Hepatocyte (in vitro differentiated cells): ENCODE measurements at regions not wholly inside any gene's neighbourhood (a gene's known extent, or its start where the extent isn't known, plus 50 kb on each side); places are given as distances from the start of the nearest gene placed in this dataset.

Source experiments
- DNase-seq: peaks from one replicate; pipeline ENCODE4 v3.0.0-alpha.2; 2016; ENCODE audit warnings: low spot score
- H2AFZ ChIP-seq: fragments of 200-600 bp; sonication (generic); 2 replicates; pipeline ENCODE4 v1.6.0; 2016; ENCODE audit warnings: antibody characterized with exemption, mild to moderate bottlenecking
- H3K27ac ChIP-seq: fragments of 200-600 bp; sonication (generic); 2 replicates; pipeline ENCODE4 v1.5.1; 2016; ENCODE audit warnings: mild to moderate bottlenecking
- H3K27me3 ChIP-seq: fragments of 200-600 bp; sonication (generic); 2 replicates; pipeline ENCODE4 v1.6.1; 2016
- H3K36me3 ChIP-seq: fragments of 200-600 bp; sonication (generic); replicated peaks from 2 replicates; pipeline ENCODE4 v1.5.1; 2016; ENCODE audit warnings: low read depth; ENCODE audit not compliant: insufficient read depth
- H3K4me1 ChIP-seq: fragments of 200-600 bp; sonication (generic); 2 replicates; pipeline ENCODE4 v1.5.1; 2016; ENCODE audit warnings: mild to moderate bottlenecking, moderate library complexity; ENCODE audit not compliant: insufficient read depth
- H3K4me2 ChIP-seq: fragments of 200-600 bp; sonication (generic); 2 replicates; pipeline ENCODE4 v1.6.0; 2016
- H3K4me3 ChIP-seq: fragments of 200-600 bp; sonication (generic); 2 replicates; pipeline ENCODE4 v1.5.1; 2016; ENCODE audit warnings: mild to moderate bottlenecking
- H3K79me2 ChIP-seq: fragments of 200-600 bp; sonication (generic); 2 replicates; pipeline ENCODE4 v1.6.0; 2017; ENCODE audit warnings: mild to moderate bottlenecking
- H3K9me2 ChIP-seq: fragments of 200-600 bp; sonication (generic); replicated peaks from 2 replicates; pipeline ENCODE4 v1.6.0; 2017; ENCODE audit warnings: mild to moderate bottlenecking; ENCODE audit not compliant: insufficient read depth
- H3K9me3 ChIP-seq: fragments of 200-600 bp; sonication (generic); 2 replicates; pipeline ENCODE4 v1.5.1; 2016; ENCODE audit warnings: low read depth, mild to moderate bottlenecking
- H4K20me1 ChIP-seq: fragments of 200-600 bp; sonication (generic); 2 replicates; pipeline ENCODE4 v1.6.0; 2016; ENCODE audit warnings: mild to moderate bottlenecking; ENCODE audit not compliant: insufficient read depth, poor library complexity, severe bottlenecking
- EZH2 ChIP-seq: fragments of 200-600 bp; sonication (generic); IDR thresholded peaks from 2 replicates; pipeline ENCODE4 v1.6.1; 2016; ENCODE audit warnings: antibody characterized with exemption, mild to moderate bottlenecking, borderline replicate concordance
- EZH2phosphoT487 ChIP-seq: fragments of 200-600 bp; sonication (generic); IDR thresholded peaks from one replicate; pipeline ENCODE4 v1.6.1; 2018; ENCODE audit warnings: antibody characterized with exemption, mild to moderate bottlenecking, low read depth, moderate library complexity; ENCODE audit not compliant: unreplicated experiment, severe bottlenecking
- WGBS: methylation state at CpG from one replicate; pipeline ENCODE4 v1.1.6; 2016; ENCODE audit warnings: low lambda C conversion rate; ENCODE audit errors: missing lambda C conversion rate; 5-methylcytosine and 5-hydroxymethylcytosine counted together
- TF ChIP-seq, protein P1 (sequence below): fragments of 200-600 bp; sonication (generic); IDR thresholded peaks from 2 replicates; pipeline ENCODE4 v1.5.1; 2016; ENCODE audit warnings: antibody characterized with exemption, mild to moderate bottlenecking; ENCODE audit not compliant: poor library complexity

DNA sequence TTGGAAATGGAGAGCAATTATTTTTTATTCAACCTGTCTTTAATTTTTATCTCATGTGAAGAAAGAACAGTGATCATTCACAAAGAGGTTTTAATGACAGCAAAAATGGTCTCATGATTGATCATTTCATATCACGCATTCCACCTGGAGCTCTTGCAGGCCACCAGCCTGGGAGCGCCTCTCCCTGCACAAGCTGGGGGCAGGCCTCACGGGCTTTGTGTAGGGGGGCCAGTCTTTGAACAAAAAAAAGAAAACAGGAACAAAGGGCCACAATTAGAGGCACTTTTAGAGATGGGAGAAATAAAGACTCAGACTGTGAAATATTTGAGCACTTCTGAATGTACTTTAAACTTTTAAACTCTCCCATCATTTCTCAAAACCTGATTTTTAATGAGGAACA is 232.9 kb downstream of the CHD9NB start:
- WGBS: 80% methylated on average over 3 of the region's 3 CpGs
- Histone ChIP-seq H3K79me2 (no peaks in the 10 kb centered on the region), H3K9me3 (no peaks in the 10 kb centered on the region), H3K4me2 (no peak overlapping the region), H3K4me1 (no peaks in the 10 kb centered on the region), H3K36me3 (no peaks in the 10 kb centered on the region), H3K27me3 (no peaks in the 10 kb centered on the region), H3K27ac (no peak overlapping the region), H3K9me2 (no peaks in the 10 kb centered on the region), H2AFZ (no peak overlapping the region), H3K4me3 (no peak overlapping the region), H4K20me1 (no peaks in the 10 kb centered on the region)
- TF ChIP-seq, protein P1, sequence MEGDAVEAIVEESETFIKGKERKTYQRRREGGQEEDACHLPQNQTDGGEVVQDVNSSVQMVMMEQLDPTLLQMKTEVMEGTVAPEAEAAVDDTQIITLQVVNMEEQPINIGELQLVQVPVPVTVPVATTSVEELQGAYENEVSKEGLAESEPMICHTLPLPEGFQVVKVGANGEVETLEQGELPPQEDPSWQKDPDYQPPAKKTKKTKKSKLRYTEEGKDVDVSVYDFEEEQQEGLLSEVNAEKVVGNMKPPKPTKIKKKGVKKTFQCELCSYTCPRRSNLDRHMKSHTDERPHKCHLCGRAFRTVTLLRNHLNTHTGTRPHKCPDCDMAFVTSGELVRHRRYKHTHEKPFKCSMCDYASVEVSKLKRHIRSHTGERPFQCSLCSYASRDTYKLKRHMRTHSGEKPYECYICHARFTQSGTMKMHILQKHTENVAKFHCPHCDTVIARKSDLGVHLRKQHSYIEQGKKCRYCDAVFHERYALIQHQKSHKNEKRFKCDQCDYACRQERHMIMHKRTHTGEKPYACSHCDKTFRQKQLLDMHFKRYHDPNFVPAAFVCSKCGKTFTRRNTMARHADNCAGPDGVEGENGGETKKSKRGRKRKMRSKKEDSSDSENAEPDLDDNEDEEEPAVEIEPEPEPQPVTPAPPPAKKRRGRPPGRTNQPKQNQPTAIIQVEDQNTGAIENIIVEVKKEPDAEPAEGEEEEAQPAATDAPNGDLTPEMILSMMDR: no peak
- TF ChIP-seq EZH2phosphoT487 (no peak), EZH2 (no peak)
- no peak for DNase-seq

DNA sequence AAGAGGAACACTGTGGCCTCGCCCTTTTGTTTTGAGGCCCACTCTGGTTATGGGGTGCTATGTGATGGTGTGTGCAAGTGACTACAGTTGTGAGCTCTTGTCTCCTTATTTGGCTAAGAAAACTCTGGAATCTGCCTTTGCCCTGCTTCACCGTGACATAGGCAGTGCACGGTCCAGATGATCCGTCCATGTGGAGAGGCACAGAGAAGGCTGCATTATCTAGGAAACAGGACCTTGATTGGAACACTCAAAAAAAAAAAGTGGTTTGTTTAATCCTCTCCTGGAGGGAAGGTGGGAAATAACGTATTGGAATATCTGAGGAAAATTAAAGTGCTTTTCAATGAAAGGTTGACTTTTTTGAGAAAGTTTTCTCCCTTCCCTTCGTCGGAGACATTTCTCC is 233.3 kb downstream of the CHD9NB start:
- no peaks in the 10 kb centered on the region for H4K20me1 ChIP-seq
- no peak overlapping the region for H3K4me3 ChIP-seq
- 89% methylated on average over 7 of the region's 7 CpGs for WGBS
- DNase-seq: no peak
- H3K79me2 ChIP-seq: no peaks in the 10 kb centered on the region
- TF ChIP-seq EZH2 (no peak), EZH2phosphoT487 (no peak)
- TF ChIP-seq, protein P1: no peak
- H3K27ac ChIP-seq: no peak overlapping the region
- no peaks in the 10 kb centered on the region for H3K9me2 ChIP-seq
- H2AFZ ChIP-seq: no peak overlapping the region
- H3K9me3 ChIP-seq: no peaks in the 10 kb centered on the region
- no peak overlapping the region for H3K4me2 ChIP-seq
- no peaks in the 10 kb centered on the region for H3K27me3 ChIP-seq
- no peaks in the 10 kb centered on the region for H3K36me3 ChIP-seq
- no peaks in the 10 kb centered on the region for H3K4me1 ChIP-seq

DNA sequence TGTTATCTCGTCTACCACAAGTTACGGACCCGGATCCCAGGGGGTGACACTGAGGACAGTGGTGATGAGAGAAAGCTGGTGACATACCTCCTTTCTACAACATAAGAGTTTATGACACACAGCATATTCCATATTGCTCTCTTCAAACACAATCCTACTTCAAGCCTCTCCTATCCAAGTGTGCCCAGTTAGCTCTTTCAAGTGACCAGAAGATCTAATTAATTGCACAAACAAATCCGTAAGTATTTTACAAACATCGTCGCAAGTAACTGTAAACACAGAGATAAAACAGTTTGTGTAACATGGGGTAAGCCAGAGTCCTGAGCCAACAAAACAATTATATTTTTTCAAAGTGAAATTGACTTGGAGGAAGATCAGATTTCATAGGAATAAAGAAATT is 235.0 kb downstream of the CHD9NB start:
- Histone ChIP-seq H3K9me2 (no peaks in the 10 kb centered on the region), H2AFZ (no peak overlapping the region)
- 55% methylated on average over 6 of the region's 6 CpGs for WGBS

More for the DNA sequence above, 235.0 kb downstream of the CHD9NB start:
- H4K20me1 ChIP-seq: no peaks in the 10 kb centered on the region
- H3K27me3 ChIP-seq: no peaks in the 10 kb centered on the region
- H3K36me3 ChIP-seq: no peaks in the 10 kb centered on the region
- H3K4me1 ChIP-seq: no peaks in the 10 kb centered on the region
- H3K4me2 ChIP-seq: no peak overlapping the region
- TF ChIP-seq EZH2: no peak
- TF ChIP-seq, protein P1: no peak
- no peak for TF ChIP-seq EZH2phosphoT487
- H3K79me2 ChIP-seq: no peaks in the 10 kb centered on the region
- no peak overlapping the region for H3K4me3 ChIP-seq
- no peaks in the 10 kb centered on the region for H3K9me3 ChIP-seq
- no peak overlapping the region for H3K27ac ChIP-seq
- no peak for DNase-seq
